GM12878 (cell line): ENCODE measurements at regions not wholly inside any gene's neighbourhood (a gene's known extent, or its start where the extent isn't known, plus 50 kb on each side); places are given as distances from the start of the nearest gene placed in this dataset.

Experiments
- ATAC-seq: fragments of 200-7000 bp; cut with Tn5 transposase; 3 replicates; pipeline ENCODE4 v1.9.1; 2020; ENCODE audit warnings: mild to moderate bottlenecking, moderate library complexity
- BruUV-seq: library from RNA; stranded (reverse); fragments of 400-500 nt; replicated peaks from 2 replicates; lab custom pipeline; 2021; lab: Mats Ljungman, UMichigan
- CTCF ChIA-PET: fragments of 300-600 bp; sonication (Branson Sonifier 250); formaldehyde crosslinking; extraction: SDS; loops from one replicate; lab custom pipeline; 2021; ENCODE audit warnings: inconsistent platforms; lab: Yijun Ruan, JAX
- POLR2A ChIA-PET: fragments of 350-600 bp; formaldehyde crosslinking; extraction: SDS; loops from one replicate; lab custom pipeline; 2021; ENCODE audit warnings: inconsistent platforms; lab: Charles Lee
- RAD21 ChIA-PET: fragments of 300-600 bp; sonication (Branson Sonifier 250); formaldehyde crosslinking; loops from one replicate; lab custom pipeline; 2023; ENCODE audit warnings: antibody characterized with exemption; ENCODE audit not compliant: unreplicated experiment; lab: Charles Lee
- SMC1A ChIA-PET: fragments of 300-600 bp; sonication (Branson Sonifier 250); formaldehyde crosslinking; loops from one replicate; lab custom pipeline; 2023; ENCODE audit not compliant: unreplicated experiment, uncharacterized antibody; lab: Charles Lee
- DNase-seq: peaks from one replicate; pipeline ENCODE4 v3.0.0-alpha.2; 2011; ENCODE audit warnings: low read depth, low spot score
- FAIRE-seq: peaks from 3 replicates; lab custom pipeline; 2011; peaks lifted over from hg19 to GRCh38; lab: Jason Lieb, UNC
- H2AFZ ChIP-seq: 2 replicates; pipeline ENCODE4 v1.6.0; 2011; ENCODE audit warnings: low read depth, low read length, control low read depth; ENCODE audit not compliant: control insufficient read depth
- H3K27ac ChIP-seq: 2 replicates; pipeline ENCODE4 v1.5.1; 2011; ENCODE audit warnings: control low read depth; ENCODE audit not compliant: control insufficient read depth, insufficient read depth
- H3K27me3 ChIP-seq, 2 experiments: replicated peaks in 1 of 2; 2 replicates each; pipeline versions ENCODE4 v1.6.0 to v1.6.1; 2011; ENCODE audit warnings: low read length in 1 of 2; ENCODE audit not compliant: control insufficient read depth in 2 of 2, insufficient read depth in 2 of 2
- H3K36me3 ChIP-seq, 2 experiments: 2 replicates each; pipeline ENCODE4 v1.5.1; 2011; ENCODE audit warnings: low read length in 1 of 2; ENCODE audit not compliant: control insufficient read depth in 2 of 2, insufficient read depth in 2 of 2
- H3K4me1 ChIP-seq: 2 replicates; pipeline ENCODE4 v1.6.1; 2011; ENCODE audit warnings: mild to moderate bottlenecking, low read length, moderate library complexity, mixed read lengths; ENCODE audit not compliant: control insufficient read depth, insufficient read depth
- H3K4me2 ChIP-seq: 2 replicates; pipeline ENCODE4 v1.6.0; 2011; ENCODE audit warnings: control low read depth; ENCODE audit not compliant: control insufficient read depth, insufficient read depth
- H3K4me3 ChIP-seq: fragments of 200-600 bp; sonication (generic); 2 replicates; pipeline ENCODE4 v1.5.1; 2016
- H3K79me2 ChIP-seq: 2 replicates; pipeline ENCODE4 v1.6.0; 2011; ENCODE audit warnings: low read length; ENCODE audit not compliant: control insufficient read depth, insufficient read depth
- H3K9ac ChIP-seq: 2 replicates; pipeline ENCODE4 v1.8.0; 2011; ENCODE audit warnings: low read length, control low read depth, mixed read lengths; ENCODE audit not compliant: control insufficient read depth, insufficient read depth
- H3K9me3 ChIP-seq: replicated peaks from 3 replicates; pipeline ENCODE4 v1.5.1; 2011; ENCODE audit warnings: mild to moderate bottlenecking, low read length; ENCODE audit not compliant: control insufficient read depth, insufficient read depth
- H4K20me1 ChIP-seq: 2 replicates; pipeline ENCODE4 v1.6.0; 2011; ENCODE audit not compliant: control insufficient read depth, insufficient read depth
- E2F4 ChIP-seq: IDR thresholded peaks from 2 replicates; pipeline ENCODE4 v1.6.1; 2012; ENCODE audit warnings: low read depth, low read length, improper control_type of control experiment
- ESRRA ChIP-seq: IDR thresholded peaks from 2 replicates; pipeline ENCODE4 v1.6.1; 2012; ENCODE audit warnings: mild to moderate bottlenecking, low read length, improper control_type of control experiment
- NFXL1 ChIP-seq: fragments of 450-650 bp; IDR thresholded peaks from 2 replicates; pipeline ENCODE4 v1.6.1; 2017; ENCODE audit warnings: antibody characterized with exemption, mild to moderate bottlenecking, borderline replicate concordance
- NFYB ChIP-seq: IDR thresholded peaks from 2 replicates; pipeline ENCODE4 v1.6.1; 2011; ENCODE audit warnings: low read depth, mild to moderate bottlenecking, low read length, improper control_type of control experiment, moderate library complexity; ENCODE audit not compliant: insufficient read depth
- NRF1 ChIP-seq: conservative IDR thresholded peaks from 2 replicates; pipeline ENCODE4 v1.6.1; 2011; ENCODE audit warnings: mild to moderate bottlenecking, low read depth, low read length, improper control_type of control experiment
- PML ChIP-seq: IDR thresholded peaks from 2 replicates; pipeline ENCODE4 v1.6.1; 2012; ENCODE audit warnings: low read length, inconsistent platforms
- POLR2AphosphoS5 ChIP-seq: IDR thresholded peaks from 2 replicates; pipeline ENCODE4 v1.6.1; 2011; ENCODE audit warnings: mild to moderate bottlenecking, low read length, inconsistent platforms
- RCOR1 ChIP-seq: conservative IDR thresholded peaks from 2 replicates; pipeline ENCODE4 v1.6.1; 2012; ENCODE audit warnings: low read depth, low read length, improper control_type of control experiment
- TCF7 ChIP-seq: IDR thresholded peaks from 2 replicates; pipeline ENCODE4 v1.6.1; 2014; ENCODE audit warnings: antibody characterized with exemption, borderline replicate concordance
- ZNF592 ChIP-seq: fragments of 450-650 bp; IDR thresholded peaks from 2 replicates; pipeline ENCODE4 v1.6.1; 2017; ENCODE audit warnings: mild to moderate bottlenecking, moderate library complexity
- ZSCAN29 ChIP-seq: fragments of 450-650 bp; IDR thresholded peaks from 2 replicates; pipeline ENCODE4 v1.6.1; 2017; ENCODE audit warnings: mild to moderate bottlenecking, moderate library complexity
- WGBS: methylation state at CpG from one replicate; pipeline ENCODE4 v1.1.6; 2016; ENCODE audit warnings: low lambda C conversion rate; ENCODE audit not compliant: insufficient replicate concordance, insufficient coverage; ENCODE audit errors: missing lambda C conversion rate; 5-methylcytosine and 5-hydroxymethylcytosine counted together
- in situ Hi-C: fragments of 300-500 bp; cut with MboI; formaldehyde crosslinking; loops from 9 replicates; pipeline ENCODE4 v1.14.3; 2018; ENCODE audit warnings: mixed read lengths
- intact Hi-C: fragments of 100-400 bp; cut with micrococcal nuclease; formaldehyde crosslinking; loops from one replicate; pipeline ENCODE4 v1.14.2; 2022; ENCODE audit not compliant: unreplicated experiment

- CTCF ChIA-PET: no interaction called here
- WGBS: 0% methylated on average over 2 of the region's 2 CpGs
- no peak for TF ChIP-seq ZSCAN29
- no peak for TF ChIP-seq NFXL1
- TF ChIP-seq PML: no peak
- TF ChIP-seq NFYB: no peak
- no peak for TF ChIP-seq ESRRA
- TF ChIP-seq E2F4: no peak
- TF ChIP-seq TCF7: no peak
- TF ChIP-seq RCOR1: no peak
- no peak for TF ChIP-seq ZNF592
- no peak for TF ChIP-seq POLR2AphosphoS5
- TF ChIP-seq NRF1: no peak
- DNase-seq (no peak), FAIRE-seq (no peak), ATAC-seq (no peak)
- H4K20me1 ChIP-seq: no peaks in the 10 kb centered on the region
- no peaks in the 10 kb centered on the region for H3K4me1 ChIP-seq
- intact Hi-C loops: no loop called here
- no peaks in the 10 kb centered on the region for H3K27me3 ChIP-seq
- in situ Hi-C loops: no loop called here
- POLR2A ChIA-PET: no interaction called here
- no peak overlapping the region for H3K27ac ChIP-seq
- BruUV-seq: no TSS peak
- H3K4me2 ChIP-seq: no peak overlapping the region
- RAD21 ChIA-PET: no interaction called here
- no peaks in the 10 kb centered on the region for H3K79me2 ChIP-seq
- no peak overlapping the region for H3K9ac ChIP-seq
- no peak overlapping the region for H3K4me3 ChIP-seq
- no peak overlapping the region for H2AFZ ChIP-seq
- H3K36me3 ChIP-seq: no peaks in the 10 kb centered on the region
- H3K9me3 ChIP-seq: no peaks in the 10 kb centered on the region
- SMC1A ChIA-PET: no interaction called here
These were observed 481.4 kb downstream of the GBA3 start for GRCh38 chr4:23174179-23174578.
